HG02938 (cell line): ENCODE measurements at regions not wholly inside any gene's neighbourhood (a gene's known extent, or its start where the extent isn't known, plus 50 kb on each side); places are given as distances from the start of the nearest gene placed in this dataset.

ENCODE experiments used
- ATAC-seq: cut with Tn5 transposase; IDR thresholded peaks from one replicate; pipeline ENCODE4 v1.9.1; 2021; ENCODE audit warnings: mild to moderate bottlenecking, moderate library complexity; ENCODE audit not compliant: unreplicated experiment

DNA sequence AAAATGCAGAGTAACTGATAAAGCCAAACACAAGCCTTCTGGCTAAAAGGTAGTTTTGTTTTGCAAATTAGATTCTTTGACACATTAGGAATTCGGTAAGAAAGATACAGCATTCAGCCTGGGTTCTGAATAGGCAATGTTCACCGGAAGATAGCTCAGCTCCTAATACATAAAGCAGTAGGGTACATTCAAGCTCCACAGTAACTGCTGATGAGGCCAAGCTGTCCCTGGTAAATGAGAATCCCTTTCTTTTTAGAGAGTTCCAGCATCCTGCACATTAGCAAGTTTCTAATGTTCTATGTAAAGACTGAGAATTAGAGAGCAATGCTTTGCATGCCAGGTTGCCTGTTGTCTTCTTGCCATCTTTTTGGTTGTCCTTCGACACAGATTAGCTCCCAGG, 316.3 kb upstream of the SLC14A2 start:
- ATAC-seq: no peak

DNA sequence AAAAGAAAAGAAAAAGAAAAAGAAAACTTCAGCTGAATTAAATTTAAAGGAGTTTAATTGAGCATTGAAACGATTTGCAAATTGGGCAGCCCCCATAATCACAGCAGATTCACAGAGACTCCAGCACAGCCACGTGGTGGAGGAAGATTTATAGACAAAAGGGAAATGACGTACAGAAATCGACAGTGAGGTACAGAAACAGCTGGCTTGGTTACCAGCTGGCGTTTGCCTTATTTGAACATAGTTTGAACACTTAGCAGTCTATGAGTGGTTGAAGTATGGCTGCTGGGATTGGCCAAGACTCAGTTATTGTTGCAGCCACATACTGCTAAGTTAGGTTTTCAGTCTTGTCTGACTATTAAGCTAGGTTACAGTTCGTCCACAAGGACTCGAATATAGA, 312.2 kb upstream of the SLC14A2 start:
- ATAC-seq: no peak

- no peak for ATAC-seq
These were observed 310.7 kb upstream of the SLC14A2 start for GRCh38 chr18:45304558-45304957.

GRCh38 chr18:45312555-45313126, 302.6 kb upstream of the SLC14A2 start:
- ATAC-seq: no peak

- no peak for ATAC-seq
These were observed 299.1 kb upstream of the SLC14A2 start for GRCh38 chr18:45316127-45316526.

- no peak for ATAC-seq
These were observed 297.2 kb upstream of the SLC14A2 start for GRCh38 chr18:45317948-45318640.

DNA sequence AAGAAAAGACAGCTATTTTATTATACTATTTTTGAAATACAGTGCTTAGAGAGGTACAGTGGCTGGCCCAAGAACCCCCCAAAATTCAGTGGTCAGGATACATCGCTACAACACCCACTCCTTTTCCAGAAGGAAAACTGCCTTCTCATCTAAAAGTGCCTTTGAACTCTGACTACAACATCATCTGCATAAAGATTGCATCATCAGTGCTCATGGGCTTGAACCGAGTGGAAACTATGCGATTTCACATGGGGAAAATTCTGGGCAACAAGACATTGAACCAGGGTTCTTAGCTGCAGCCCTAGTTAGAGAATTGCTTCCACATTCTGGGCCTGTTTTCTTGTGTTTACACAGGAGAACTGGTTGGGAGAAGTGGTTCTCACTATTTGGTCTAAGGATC, 294.6 kb upstream of the SLC14A2 start:
- ATAC-seq: no peak

DNA sequence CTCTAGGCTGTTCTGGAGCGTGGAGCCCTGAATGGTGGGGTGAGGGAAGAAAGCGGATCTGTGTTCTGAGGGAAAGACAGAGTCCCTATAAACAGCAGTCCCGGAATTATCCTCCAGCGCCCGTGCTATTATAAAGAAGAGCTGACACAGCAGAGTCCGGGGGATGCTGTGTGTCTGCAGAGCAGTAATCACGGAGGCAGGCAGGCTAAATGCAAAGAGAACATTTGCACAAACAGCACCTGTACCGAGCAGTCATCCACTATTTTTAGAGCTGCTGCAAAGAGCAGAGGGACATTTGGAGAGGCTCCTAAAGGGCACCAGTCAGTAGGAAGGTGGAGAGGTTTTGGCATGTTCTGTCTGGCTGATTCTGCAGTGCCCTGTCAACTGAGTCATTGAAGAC, 293.8 kb upstream of the SLC14A2 start:
- no peak for ATAC-seq

DNA sequence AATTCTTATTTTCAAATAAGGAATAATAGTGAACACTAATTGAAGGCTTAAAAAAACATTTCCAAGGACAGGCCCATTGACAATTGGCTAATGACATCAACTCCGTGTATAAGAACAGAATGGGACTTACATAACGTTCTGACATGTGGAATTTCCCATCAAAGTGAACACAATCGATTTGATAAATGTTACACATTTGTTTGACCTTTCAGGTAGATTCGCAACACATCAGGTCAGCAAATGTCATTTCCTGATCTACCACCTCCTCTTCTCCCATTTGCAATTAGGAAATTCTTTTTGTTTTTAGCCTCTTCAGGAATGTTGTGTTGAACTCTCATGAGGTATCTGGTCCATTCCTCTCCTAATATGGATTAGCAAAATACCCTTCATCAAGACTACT, 292.9 kb upstream of the SLC14A2 start:
- no peak for ATAC-seq

DNA sequence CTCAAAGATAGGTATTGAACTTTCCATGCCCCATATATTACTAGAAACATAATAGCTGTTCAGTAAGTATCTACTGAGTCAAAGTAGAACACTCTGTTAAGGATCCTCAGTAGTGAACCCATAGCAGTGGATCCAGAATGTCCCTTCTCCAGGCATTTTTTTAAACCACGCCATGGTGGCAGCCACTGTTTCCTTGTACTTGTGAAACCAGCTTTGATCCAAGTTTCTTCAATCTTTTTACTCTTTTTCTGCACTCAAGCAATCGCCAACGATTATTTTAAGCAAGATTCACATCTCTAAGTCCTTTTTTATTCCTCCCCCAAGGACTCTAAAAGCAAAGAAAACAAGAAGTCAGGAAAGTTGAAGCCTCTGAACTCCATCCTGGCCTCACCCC, 291.2 kb upstream of the SLC14A2 start:
- no peak for ATAC-seq

DNA sequence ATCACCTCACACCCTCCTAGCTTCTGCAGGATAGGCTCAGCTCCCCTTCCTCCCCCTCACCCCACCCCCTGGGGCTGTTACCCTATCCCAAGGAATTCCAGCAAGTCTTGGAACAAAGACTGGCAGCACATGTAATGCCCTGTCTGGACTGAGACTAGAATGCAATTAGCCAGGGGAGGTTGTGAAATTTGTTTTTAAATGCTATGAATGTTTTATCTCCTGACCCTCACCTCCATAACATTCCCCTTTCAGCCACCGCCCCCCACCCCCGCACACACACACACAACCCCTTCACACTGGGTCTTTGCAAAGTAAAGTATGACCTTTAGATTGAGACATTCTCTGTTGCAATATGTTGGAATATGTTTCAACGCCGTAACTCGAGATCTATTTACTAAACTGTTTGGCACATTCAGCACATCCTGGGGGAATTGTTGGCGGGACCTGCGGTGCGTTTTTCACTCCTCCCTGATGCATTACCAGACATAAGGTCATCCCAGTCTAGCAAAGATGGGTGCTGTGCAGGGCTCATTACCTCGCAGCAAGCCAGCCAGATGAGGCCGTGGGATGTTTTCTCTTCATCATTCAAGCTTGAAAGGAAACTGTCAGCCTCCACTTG, 290.7 kb upstream of the SLC14A2 start:
- ATAC-seq: no peak

DNA sequence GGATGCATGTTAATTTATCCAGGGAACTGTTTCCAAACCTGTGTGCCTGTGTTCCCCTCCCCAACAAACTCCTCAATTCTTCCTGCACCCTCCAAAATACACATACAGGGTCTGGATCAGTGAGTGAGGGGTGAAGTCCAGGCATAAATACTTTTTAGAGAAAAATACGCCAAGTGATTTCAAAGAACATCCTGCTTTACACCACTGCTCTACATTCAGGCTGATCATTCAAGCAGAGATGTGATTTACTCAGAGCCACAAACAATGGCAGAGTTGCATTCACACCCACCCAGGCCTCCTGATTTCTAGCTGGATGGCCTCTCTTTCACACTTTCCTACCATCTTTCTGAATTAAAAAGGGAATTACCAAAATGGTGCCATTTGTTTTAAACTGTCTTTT, 289.5 kb upstream of the SLC14A2 start:
- no peak for ATAC-seq

DNA sequence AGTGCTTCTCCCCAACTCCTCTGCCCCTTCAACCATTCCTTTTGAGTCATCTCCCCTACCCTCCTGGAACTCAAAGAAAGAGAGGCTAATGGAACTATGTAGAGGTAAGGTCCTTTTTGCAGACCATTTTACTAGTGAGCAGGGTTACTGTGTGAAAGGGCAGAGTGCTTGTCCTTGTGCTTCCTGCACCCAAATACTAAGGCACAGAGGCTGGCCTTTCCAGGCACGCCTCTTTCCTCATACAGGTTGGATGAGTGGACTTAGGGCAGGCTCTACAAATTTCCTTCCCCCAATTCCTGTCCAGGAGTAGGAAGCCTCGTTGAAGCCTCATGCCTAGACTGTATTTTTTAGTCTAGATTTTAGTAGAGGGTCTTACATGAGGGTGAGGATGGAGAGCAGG, 288.8 kb upstream of the SLC14A2 start:
- ATAC-seq: no peak

DNA sequence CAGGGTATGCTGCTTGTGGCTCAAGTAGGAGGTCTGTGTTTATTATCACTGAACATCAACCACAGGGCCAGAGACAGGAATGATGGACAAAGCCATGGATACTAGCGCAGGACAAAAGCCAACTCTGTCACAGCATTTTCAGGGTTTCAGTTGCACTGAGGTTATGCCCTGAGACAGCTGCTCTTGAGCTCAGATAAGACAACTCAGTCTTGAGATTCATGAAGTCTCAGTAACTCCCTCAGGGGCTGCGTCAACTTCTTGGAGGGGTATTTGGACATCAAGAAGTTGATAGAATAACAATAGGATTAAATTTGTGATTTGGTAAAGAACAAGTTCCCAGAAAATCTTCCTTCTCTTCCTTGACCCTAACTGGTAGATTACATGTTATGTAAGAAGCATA, 287.0 kb upstream of the SLC14A2 start:
- no peak for ATAC-seq

DNA sequence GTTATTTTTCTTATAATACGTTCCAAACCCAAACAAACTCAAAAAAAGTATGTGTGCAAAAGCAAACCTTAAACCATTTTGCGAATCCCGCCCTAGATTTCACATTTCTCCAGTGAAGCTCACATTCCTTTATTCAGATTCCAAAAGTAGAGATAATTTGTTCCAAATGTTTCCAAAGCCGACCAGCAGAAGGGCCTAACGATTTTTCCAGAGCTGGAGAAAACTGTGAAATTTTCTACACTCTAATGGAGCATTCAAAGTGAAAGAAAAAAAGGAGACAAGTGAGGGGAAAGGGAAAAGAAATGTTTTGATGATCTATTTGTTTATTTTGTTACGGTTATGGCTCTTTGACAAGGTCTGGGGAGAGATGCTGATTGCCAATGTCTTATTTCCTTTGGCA, 286.5 kb upstream of the SLC14A2 start:
- no peak for ATAC-seq

DNA sequence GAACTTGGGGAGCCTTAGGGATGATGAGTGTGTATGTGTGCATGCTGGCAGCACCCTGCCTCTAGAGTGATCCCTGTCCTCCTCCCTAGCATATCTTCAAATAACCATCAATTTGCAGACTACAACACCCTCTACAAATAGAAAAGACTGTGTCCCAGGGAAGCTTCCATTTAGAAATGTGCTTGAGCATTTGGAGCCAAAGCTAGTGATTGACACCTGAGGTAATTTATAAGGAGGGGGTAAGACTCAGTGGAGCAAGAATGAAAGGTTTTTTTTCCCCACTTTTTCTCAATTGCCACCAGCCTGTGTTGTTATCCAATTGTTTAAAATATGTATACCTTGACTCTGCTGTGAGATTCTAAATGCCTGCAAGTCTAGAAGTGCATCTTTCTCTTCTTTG, 286.0 kb upstream of the SLC14A2 start:
- ATAC-seq: no peak

- ATAC-seq: no peak
These were observed 285.1 kb upstream of the SLC14A2 start for GRCh38 chr18:45330170-45330594.

- no peak for ATAC-seq
These were observed 282.4 kb upstream of the SLC14A2 start for GRCh38 chr18:45332871-45333270.

DNA sequence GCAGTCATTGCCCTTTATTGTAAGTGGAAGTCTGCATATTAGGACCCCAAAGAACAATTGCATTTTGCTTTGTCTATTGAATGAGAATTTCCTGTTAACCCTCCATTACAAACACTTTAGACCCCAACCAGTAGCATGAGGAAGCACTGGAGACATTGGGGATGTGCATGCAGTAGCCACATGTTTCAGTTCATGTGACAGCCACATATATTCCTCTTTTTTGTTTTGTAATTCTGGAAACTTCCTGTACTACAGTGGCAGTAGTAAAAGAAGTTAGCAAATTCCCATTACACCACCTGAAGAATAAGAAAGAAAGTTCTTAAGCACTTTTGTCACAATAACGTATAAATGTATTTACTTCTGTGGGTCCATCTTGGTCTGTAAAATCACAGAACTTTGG, 281.1 kb upstream of the SLC14A2 start:
- no peak for ATAC-seq

GRCh38 chr18:45335282-45336043, 279.8 kb upstream of the SLC14A2 start:
- no peak for ATAC-seq

- ATAC-seq: no peak
These were observed 278.8 kb upstream of the SLC14A2 start for GRCh38 chr18:45336448-45336847.

- no peak for ATAC-seq
These were observed 277.8 kb upstream of the SLC14A2 start for GRCh38 chr18:45337477-45337876.
